Activated naive CD8-positive, alpha-beta T cell treated with anti-CD3 and anti-CD28 coated beads, Interleukin-2, amount 10 ng/mL, durations not matched to agents 7 days and 5 days (primary cell): ENCODE measurements at regions not wholly inside any gene's neighbourhood (a gene's known extent, or its start where the extent isn't known, plus 50 kb on each side); places are given as distances from the start of the nearest gene placed in this dataset.
"Not testable (repeated sequence)": the region's sequence is repeated elsewhere in the genome, so short reads cannot be mapped to it uniquely, and the experiment has no call there.

Source experiments
- ATAC-seq: fragments of 150-1000 bp; cut with Tn5 transposase; one replicate; pipeline ENCODE4 v1.10.0; 2021; ENCODE audit warnings: low read depth, moderate library complexity
- POLR2A ChIA-PET: fragments of 350-600 bp; sonication (Branson Sonifier 250); formaldehyde crosslinking; loops from one replicate; lab custom pipeline; 2021; ENCODE audit warnings: antibody characterized with exemption; lab: Charles Lee
- DNase-seq: peaks from one replicate; pipeline ENCODE4 v3.0.0; 2021
- H3K27ac Mint-ChIP-seq: one replicate; pipeline ENCODE4 v1.8.0; 2022; ENCODE audit warnings: mild to moderate bottlenecking, mixed read lengths
- H3K27me3 Mint-ChIP-seq: one replicate; pipeline ENCODE4 v1.8.0; 2022; ENCODE audit warnings: mild to moderate bottlenecking, moderate library complexity, mixed read lengths
- H3K36me3 Mint-ChIP-seq: one replicate; pipeline ENCODE4 v1.8.0; 2021; ENCODE audit warnings: mild to moderate bottlenecking, mixed read lengths
- H3K4me1 Mint-ChIP-seq: one replicate; pipeline ENCODE4 v1.8.0; 2021; ENCODE audit warnings: mixed read lengths
- H3K4me3 Mint-ChIP-seq: one replicate; pipeline ENCODE4 v1.8.0; 2022; ENCODE audit warnings: mild to moderate bottlenecking, moderate library complexity, mixed read lengths
- H3K9me3 Mint-ChIP-seq: one replicate; pipeline ENCODE4 v1.8.0; 2021; ENCODE audit warnings: mixed read lengths

GRCh38 chr6:168848797-168849196 lies 404.8 kb downstream of the THBS2 start:
- no peaks in the 10 kb centered on the region for H3K36me3 Mint-ChIP-seq
- H3K27ac Mint-ChIP-seq: no peak overlapping the region
- POLR2A ChIA-PET: no interaction called here
- no peak for ATAC-seq
- H3K4me3 Mint-ChIP-seq: no peak overlapping the region
- H3K27me3 Mint-ChIP-seq: peaks cover 3% of the 10 kb centered on the region
- H3K9me3 Mint-ChIP-seq: peaks cover 3% of the 10 kb centered on the region
- DNase-seq: no peak
- peaks cover 4% of the 10 kb centered on the region for H3K4me1 Mint-ChIP-seq

GRCh38 chr6:168844821-168845609 lies 404.0 kb downstream of the SMOC2 start:
- POLR2A ChIA-PET: no interaction called here
- Mint-ChIP-seq H3K4me1 (no peaks in the 10 kb centered on the region), H3K36me3 (peaks cover 2% of the 10 kb centered on the region), H3K9me3 (peaks cover 5% of the 10 kb centered on the region), H3K27me3 (peaks cover 2% of the 10 kb centered on the region), H3K27ac (no peak overlapping the region), H3K4me3 (no peak overlapping the region)
- ATAC-seq (no peak), DNase-seq (no peak)

- H3K27me3 Mint-ChIP-seq: not testable (repeated sequence)
These were observed 401.7 kb downstream of the SMOC2 start for GRCh38 chr6:168842632-168843212.

GRCh38 chr6:168841609-168842278 lies 400.8 kb downstream of the SMOC2 start:
- H3K4me3 Mint-ChIP-seq: no peak overlapping the region
- no peaks in the 10 kb centered on the region for H3K4me1 Mint-ChIP-seq
- ATAC-seq (no peak), DNase-seq (no peak)
- H3K36me3 Mint-ChIP-seq: peaks cover 6% of the 10 kb centered on the region
- H3K27me3 Mint-ChIP-seq: peaks cover 1% of the 10 kb centered on the region
- no peak overlapping the region for H3K27ac Mint-ChIP-seq
- peaks cover 3% of the 10 kb centered on the region for H3K9me3 Mint-ChIP-seq
- POLR2A ChIA-PET: no interaction called here

More at GRCh38 chr6:168842632-168843212, 401.7 kb downstream of the SMOC2 start:
- DNase-seq, H3K36me3 Mint-ChIP-seq, POLR2A ChIA-PET, H3K27ac Mint-ChIP-seq, ATAC-seq, H3K4me3 Mint-ChIP-seq, H3K4me1 Mint-ChIP-seq, H3K9me3 Mint-ChIP-seq: not testable (repeated sequence)

- H3K27me3 Mint-ChIP-seq, H3K4me1 Mint-ChIP-seq, H3K9me3 Mint-ChIP-seq, H3K36me3 Mint-ChIP-seq, ATAC-seq, POLR2A ChIA-PET, H3K27ac Mint-ChIP-seq, H3K4me3 Mint-ChIP-seq: not testable (repeated sequence)
- DNase-seq: peak; percentile 37
These were observed 399.9 kb downstream of the SMOC2 start for GRCh38 chr6:168840932-168841331.

GRCh38 chr6:168840299-168840698 lies 399.3 kb downstream of the SMOC2 start:
- H3K27me3 Mint-ChIP-seq, H3K36me3 Mint-ChIP-seq, H3K9me3 Mint-ChIP-seq, POLR2A ChIA-PET, H3K4me1 Mint-ChIP-seq, ATAC-seq, DNase-seq, H3K4me3 Mint-ChIP-seq, H3K27ac Mint-ChIP-seq: not testable (repeated sequence)

- POLR2A ChIA-PET: no interaction called here
- Mint-ChIP-seq H3K9me3 (peaks cover 3% of the 10 kb centered on the region), H3K36me3 (peaks cover 6% of the 10 kb centered on the region), H3K27me3 (peaks cover 4% of the 10 kb centered on the region), H3K4me1 (no peaks in the 10 kb centered on the region), H3K4me3 (no peak overlapping the region), H3K27ac (no peak overlapping the region)
- ATAC-seq (no peak), DNase-seq (no peak)
These were observed 397.0 kb downstream of the SMOC2 start for GRCh38 chr6:168838037-168838399.

- Mint-ChIP-seq H3K4me1 (no peaks in the 10 kb centered on the region), H3K27me3 (peaks cover 5% of the 10 kb centered on the region), H3K36me3 (peaks cover 6% of the 10 kb centered on the region), H3K9me3 (peaks cover 3% of the 10 kb centered on the region), H3K27ac (no peak overlapping the region), H3K4me3 (no peak overlapping the region)
- POLR2A ChIA-PET: no interaction called here
- no peak for DNase-seq
- no peak for ATAC-seq
These were observed 396.5 kb downstream of the SMOC2 start for GRCh38 chr6:168837254-168838036.

GRCh38 chr6:168835991-168836390 lies 395.0 kb downstream of the SMOC2 start:
- Mint-ChIP-seq H3K4me1 (no peaks in the 10 kb centered on the region), H3K27me3 (peaks cover 5% of the 10 kb centered on the region), H3K36me3 (peaks cover 5% of the 10 kb centered on the region), H3K4me3 (no peak overlapping the region), H3K27ac (no peak overlapping the region), H3K9me3 (peaks cover 1% of the 10 kb centered on the region)
- POLR2A ChIA-PET: no interaction called here
- DNase-seq: no peak
- ATAC-seq: no peak

- no peak for ATAC-seq
- no peaks in the 10 kb centered on the region for H3K9me3 Mint-ChIP-seq
- POLR2A ChIA-PET: no interaction called here
- H3K4me3 Mint-ChIP-seq: no peak overlapping the region
- DNase-seq: no peak
- H3K4me1 Mint-ChIP-seq: no peaks in the 10 kb centered on the region
- peaks cover 5% of the 10 kb centered on the region for H3K27me3 Mint-ChIP-seq
- H3K27ac Mint-ChIP-seq: no peak overlapping the region
- peaks cover 4% of the 10 kb centered on the region for H3K36me3 Mint-ChIP-seq
These were observed 393.8 kb downstream of the SMOC2 start for GRCh38 chr6:168834801-168835200.

- H3K4me3 Mint-ChIP-seq: no peak overlapping the region
- no peaks in the 10 kb centered on the region for H3K4me1 Mint-ChIP-seq
- ATAC-seq: no peak
- H3K9me3 Mint-ChIP-seq: no peaks in the 10 kb centered on the region
- POLR2A ChIA-PET: no interaction called here
- peaks cover 5% of the 10 kb centered on the region for H3K27me3 Mint-ChIP-seq
- H3K27ac Mint-ChIP-seq: no peak overlapping the region
- H3K36me3 Mint-ChIP-seq: peaks cover under 1% of the 10 kb centered on the region
- no peak for DNase-seq
These were observed 393.1 kb downstream of the SMOC2 start for GRCh38 chr6:168834042-168834587.

- peaks cover 2% of the 10 kb centered on the region for H3K27me3 Mint-ChIP-seq
- no peak overlapping the region for H3K27ac Mint-ChIP-seq
- no peaks in the 10 kb centered on the region for H3K4me1 Mint-ChIP-seq
- no peaks in the 10 kb centered on the region for H3K9me3 Mint-ChIP-seq
- no peaks in the 10 kb centered on the region for H3K36me3 Mint-ChIP-seq
- no peak for DNase-seq
- POLR2A ChIA-PET: no interaction called here
- H3K4me3 Mint-ChIP-seq: no peak overlapping the region
- no peak for ATAC-seq
These were observed 387.8 kb downstream of the SMOC2 start for GRCh38 chr6:168828800-168829199.

- DNase-seq (no peak), ATAC-seq (no peak)
- no peak overlapping the region for H3K27ac Mint-ChIP-seq
- peaks cover 1% of the 10 kb centered on the region for H3K27me3 Mint-ChIP-seq
- POLR2A ChIA-PET: no interaction called here
- no peaks in the 10 kb centered on the region for H3K36me3 Mint-ChIP-seq
- H3K9me3 Mint-ChIP-seq: no peaks in the 10 kb centered on the region
- no peak overlapping the region for H3K4me3 Mint-ChIP-seq
- no peaks in the 10 kb centered on the region for H3K4me1 Mint-ChIP-seq
These were observed 387.1 kb downstream of the SMOC2 start for GRCh38 chr6:168828035-168828434.
